T47D (cell line): ENCODE measurements at regions not wholly inside any gene's neighbourhood (a gene's known extent, or its start where the extent isn't known, plus 50 kb on each side); places are given as distances from the start of the nearest gene placed in this dataset.

ENCODE experiments used
- DNase-seq, 2 experiments: peaks; one replicate each; pipeline versions ENCODE4 v3.0.0 to v3.0.0-alpha.2; 2011 to 2012; ENCODE audit warnings: low read depth in 1 of 2, low spot score in 1 of 2
- JUND ChIP-seq: IDR thresholded peaks from 2 replicates; pipeline ENCODE4 v1.6.1; 2012; ENCODE audit warnings: low read depth
- in situ Hi-C: cut with HindIII; loops from 2 replicates; pipeline ENCODE4 v1.10.0; 2016; ENCODE audit warnings: low sequenced_read_pairs, low pct_unique_long_range_greater_than_20kb

- no peak for TF ChIP-seq JUND
- no peak for DNase-seq
- in situ Hi-C loops: no loop called here
These were observed 314.8 kb upstream of the GRM3 start for GRCh38 chr7:86328801-86329433.

GRCh38 chr7:86326847-86327246 lies 316.9 kb upstream of the GRM3 start:
- in situ Hi-C loops: no loop called here
- TF ChIP-seq JUND: no peak
- no peak for DNase-seq

GRCh38 chr7:86320889-86321288 lies 322.8 kb upstream of the GRM3 start:
- no peak for TF ChIP-seq JUND
- DNase-seq: no peak
- in situ Hi-C loops: no loop called here

GRCh38 chr7:86320341-86320740 lies 323.4 kb upstream of the GRM3 start:
- no peak for TF ChIP-seq JUND
- in situ Hi-C loops: no loop called here
- DNase-seq: no peak

GRCh38 chr7:86313842-86314241 lies 329.9 kb upstream of the GRM3 start:
- DNase-seq: no peak
- in situ Hi-C loops: no loop called here

GRCh38 chr7:86301301-86301700 lies 342.4 kb upstream of the GRM3 start:
- in situ Hi-C loops: no loop called here
- TF ChIP-seq JUND: no peak
- DNase-seq: no peak

More at GRCh38 chr7:86313842-86314241, 329.9 kb upstream of the GRM3 start:
- TF ChIP-seq JUND: no peak

GRCh38 chr7:86295526-86295925 lies 348.2 kb upstream of the GRM3 start:
- DNase-seq: no peak

GRCh38 chr7:86282014-86282682 lies 361.6 kb upstream of the GRM3 start:
- in situ Hi-C loops: no loop called here
- TF ChIP-seq JUND: no peak
- peak in 1 of 2 experiments; percentile 24 for DNase-seq

More at GRCh38 chr7:86295526-86295925, 348.2 kb upstream of the GRM3 start:
- in situ Hi-C loops: no loop called here
- TF ChIP-seq JUND: no peak

GRCh38 chr7:86280150-86280549 lies 363.6 kb upstream of the GRM3 start:
- DNase-seq: no peak
- TF ChIP-seq JUND: no peak
- in situ Hi-C loops: no loop called here

GRCh38 chr7:86262781-86263180 lies 380.9 kb upstream of the GRM3 start:
- in situ Hi-C loops: no loop called here
- no peak for DNase-seq
- no peak for TF ChIP-seq JUND

- no peak for DNase-seq
- TF ChIP-seq JUND: no peak
- in situ Hi-C loops: no loop called here
These were observed 385.8 kb upstream of the GRM3 start for GRCh38 chr7:86257894-86258293.

GRCh38 chr7:86252406-86252805 lies 391.3 kb upstream of the GRM3 start:
- in situ Hi-C loops: no loop called here
- DNase-seq: no peak
- no peak for TF ChIP-seq JUND

- in situ Hi-C loops: no loop called here
- DNase-seq: no peak
- TF ChIP-seq JUND: no peak
These were observed 394.7 kb upstream of the GRM3 start for GRCh38 chr7:86248977-86249376.
